Progenitor cell of endocrine pancreas (in vitro differentiated cells): ENCODE measurements at regions not wholly inside any gene's neighbourhood (a gene's known extent, or its start where the extent isn't known, plus 50 kb on each side); places are given as distances from the start of the nearest gene placed in this dataset.

Experiments used
- DNase-seq: peaks from one replicate; pipeline ENCODE4 v3.0.0; 2021; ENCODE audit warnings: low spot score; ENCODE audit not compliant: unreplicated experiment
- H3K27ac Mint-ChIP-seq: 2 replicates; pipeline ENCODE4 v1.8.0; 2021; ENCODE audit warnings: mild to moderate bottlenecking, moderate library complexity, mixed read lengths
- H3K27me3 Mint-ChIP-seq: 2 replicates; pipeline ENCODE4 v1.8.0; 2021; ENCODE audit warnings: mixed read lengths
- H3K36me3 Mint-ChIP-seq: 2 replicates; pipeline ENCODE4 v1.8.0; 2022; ENCODE audit warnings: mixed read lengths; ENCODE audit not compliant: insufficient read depth
- H3K4me1 Mint-ChIP-seq: 2 replicates; pipeline ENCODE4 v1.8.0; 2021; ENCODE audit warnings: low read depth, mixed read lengths
- H3K4me3 Mint-ChIP-seq: 2 replicates; pipeline ENCODE4 v1.8.0; 2021; ENCODE audit warnings: low read depth, mild to moderate bottlenecking, moderate library complexity, mixed read lengths
- H3K9me3 Mint-ChIP-seq: 2 replicates; pipeline ENCODE4 v1.8.0; 2021; ENCODE audit warnings: low read depth, mixed read lengths
- TF ChIP-seq, protein P1 (sequence below): fragments of 200-600 bp; sonication (generic); IDR thresholded peaks from one replicate; pipeline ENCODE4 v1.5.0; 2021; ENCODE audit warnings: antibody characterized with exemption, mild to moderate bottlenecking; ENCODE audit not compliant: unreplicated experiment

DNA sequence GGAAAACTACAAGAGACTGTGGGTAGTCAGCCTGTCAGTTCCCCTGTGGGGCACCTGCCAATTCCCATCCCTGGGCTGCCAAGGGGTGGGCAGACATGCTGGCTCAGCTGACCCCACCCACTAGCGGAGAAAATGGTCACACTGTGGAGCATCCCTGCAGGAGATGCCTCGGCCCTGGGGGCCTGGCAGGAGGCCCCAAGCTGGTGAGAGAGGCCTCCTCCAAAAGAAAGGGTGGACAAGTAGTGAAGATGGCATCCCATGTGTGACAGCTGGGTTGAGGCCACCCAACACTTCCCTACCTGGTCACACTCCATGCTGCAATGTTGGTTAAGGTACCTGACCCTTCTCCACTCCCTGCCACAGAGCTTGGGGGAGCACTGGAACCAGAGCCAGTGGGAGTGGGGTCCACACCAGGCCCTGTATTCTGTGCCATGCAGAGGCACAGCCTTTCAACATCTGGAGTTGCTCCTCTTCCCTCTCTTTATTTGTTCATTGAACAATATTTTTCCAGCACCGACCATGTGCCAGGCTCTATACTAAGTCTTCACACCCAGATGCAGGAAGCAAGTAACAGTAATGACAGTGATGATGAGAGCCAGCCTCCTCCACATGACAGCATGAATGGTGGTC lies 59.5 kb downstream of the KLHDC7A start:
- Mint-ChIP-seq H3K4me3 (no peak overlapping the region), H3K36me3 (no peaks in the 10 kb centered on the region), H3K4me1 (peaks cover 21% of the 10 kb centered on the region), H3K27ac (no peak overlapping the region), H3K27me3 (peaks cover 41% of the 10 kb centered on the region), H3K9me3 (no peaks in the 10 kb centered on the region)
- TF ChIP-seq, protein P1, sequence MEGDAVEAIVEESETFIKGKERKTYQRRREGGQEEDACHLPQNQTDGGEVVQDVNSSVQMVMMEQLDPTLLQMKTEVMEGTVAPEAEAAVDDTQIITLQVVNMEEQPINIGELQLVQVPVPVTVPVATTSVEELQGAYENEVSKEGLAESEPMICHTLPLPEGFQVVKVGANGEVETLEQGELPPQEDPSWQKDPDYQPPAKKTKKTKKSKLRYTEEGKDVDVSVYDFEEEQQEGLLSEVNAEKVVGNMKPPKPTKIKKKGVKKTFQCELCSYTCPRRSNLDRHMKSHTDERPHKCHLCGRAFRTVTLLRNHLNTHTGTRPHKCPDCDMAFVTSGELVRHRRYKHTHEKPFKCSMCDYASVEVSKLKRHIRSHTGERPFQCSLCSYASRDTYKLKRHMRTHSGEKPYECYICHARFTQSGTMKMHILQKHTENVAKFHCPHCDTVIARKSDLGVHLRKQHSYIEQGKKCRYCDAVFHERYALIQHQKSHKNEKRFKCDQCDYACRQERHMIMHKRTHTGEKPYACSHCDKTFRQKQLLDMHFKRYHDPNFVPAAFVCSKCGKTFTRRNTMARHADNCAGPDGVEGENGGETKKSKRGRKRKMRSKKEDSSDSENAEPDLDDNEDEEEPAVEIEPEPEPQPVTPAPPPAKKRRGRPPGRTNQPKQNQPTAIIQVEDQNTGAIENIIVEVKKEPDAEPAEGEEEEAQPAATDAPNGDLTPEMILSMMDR = no peak
- DNase-seq = no peak

GRCh38 chr1:18541046-18541795 lies 60.5 kb downstream of the KLHDC7A start:
- no peak for DNase-seq
- Mint-ChIP-seq H3K36me3 (no peaks in the 10 kb centered on the region), H3K4me3 (no peak overlapping the region), H3K27ac (no peak overlapping the region), H3K9me3 (no peaks in the 10 kb centered on the region), H3K4me1 (peaks cover 13% of the 10 kb centered on the region), H3K27me3 (peaks cover 43% of the 10 kb centered on the region)
- TF ChIP-seq, protein P1 = no peak

DNA sequence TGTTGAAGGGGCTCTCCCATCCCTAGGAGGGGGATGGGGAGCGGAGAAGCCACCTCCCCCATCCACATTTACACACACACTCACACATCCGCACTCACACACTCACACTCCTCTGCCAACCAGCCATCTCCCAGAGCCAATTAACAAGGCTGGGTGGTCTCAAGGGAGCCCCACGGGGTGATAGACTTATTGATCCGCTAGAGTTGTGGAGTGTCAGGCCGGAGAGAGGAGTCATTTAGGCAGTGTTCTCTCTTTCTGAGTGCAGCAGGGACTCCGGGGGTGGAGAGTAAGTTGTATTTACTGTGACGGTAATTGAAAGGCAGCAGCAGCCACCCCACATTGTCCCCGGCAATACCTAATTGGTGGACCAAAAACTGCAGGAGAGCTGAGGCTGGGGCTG lies 61.6 kb downstream of the KLHDC7A start:
- H3K27me3 Mint-ChIP-seq = peaks cover 41% of the 10 kb centered on the region
- no peaks in the 10 kb centered on the region for H3K36me3 Mint-ChIP-seq
- DNase-seq = no peak
- peak overlapping the region; percentile 30 for H3K4me3 Mint-ChIP-seq
- peaks cover 13% of the 10 kb centered on the region for H3K4me1 Mint-ChIP-seq
- H3K9me3 Mint-ChIP-seq = no peaks in the 10 kb centered on the region
- H3K27ac Mint-ChIP-seq = no peak overlapping the region
- TF ChIP-seq, protein P1 = no peak

- H3K36me3 Mint-ChIP-seq = no peaks in the 10 kb centered on the region
- peaks cover 13% of the 10 kb centered on the region for H3K4me1 Mint-ChIP-seq
- H3K27ac Mint-ChIP-seq = no peak overlapping the region
- TF ChIP-seq, protein P1 = no peak
- no peaks in the 10 kb centered on the region for H3K9me3 Mint-ChIP-seq
- peaks cover 52% of the 10 kb centered on the region for H3K27me3 Mint-ChIP-seq
- no peak overlapping the region for H3K4me3 Mint-ChIP-seq
- no peak for DNase-seq
Observed at GRCh38 chr1:18546026-18546425, 65.3 kb downstream of the KLHDC7A start.

GRCh38 chr1:18547460-18547859 lies 66.7 kb downstream of the KLHDC7A start:
- DNase-seq = no peak
- no peaks in the 10 kb centered on the region for H3K9me3 Mint-ChIP-seq
- H3K27me3 Mint-ChIP-seq = peaks cover 57% of the 10 kb centered on the region
- no peak overlapping the region for H3K27ac Mint-ChIP-seq
- H3K4me3 Mint-ChIP-seq = no peak overlapping the region
- TF ChIP-seq, protein P1 = no peak
- peaks cover 8% of the 10 kb centered on the region for H3K4me1 Mint-ChIP-seq
- no peaks in the 10 kb centered on the region for H3K36me3 Mint-ChIP-seq
